ENCODE measurements at regions not wholly inside any gene's neighbourhood (a gene's known extent, or its start where the extent isn't known, plus 50 kb on each side); places are given as distances from the start of the nearest gene placed in this dataset.

DNA sequence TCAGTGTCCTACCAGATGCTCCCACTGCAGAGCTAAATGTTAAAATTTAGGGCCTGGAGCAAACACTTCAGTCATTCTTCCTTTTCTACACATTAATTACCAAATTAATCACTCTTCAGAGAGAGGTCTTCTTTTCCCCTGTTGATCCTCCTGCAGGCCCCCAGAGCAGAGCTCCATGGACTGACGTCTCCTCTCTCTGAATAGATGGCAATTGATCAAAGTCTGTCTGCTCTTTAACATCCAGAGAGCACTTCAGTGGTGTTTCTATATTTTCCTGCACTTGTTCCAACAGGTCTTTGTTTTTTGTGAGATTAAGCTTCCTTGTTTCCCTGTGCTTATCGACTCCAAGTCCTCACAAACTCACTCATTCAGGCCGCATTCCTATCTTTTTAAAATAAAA lies 239.3 kb downstream of the SIPA1L2 start:
- Histone ChIP-seq H3K4me1 (ENCODE audit: insufficient read depth, low read length, poor library complexity, severe bottlenecking) (no peaks in the 10 kb centered on the region), H3K36me3 (ENCODE audit: insufficient read depth, low read length, poor library complexity, severe bottlenecking) (no peaks in the 10 kb centered on the region), H3K27ac (ENCODE audit: low read depth, low read length, poor library complexity, severe bottlenecking) (no peak overlapping the region), H3K9me3 (ENCODE audit: low read depth, low read length, poor library complexity, severe bottlenecking) (no peaks in the 10 kb centered on the region), H3K4me3 (ENCODE audit: low read depth, low read length, poor library complexity, severe bottlenecking) (no peak overlapping the region), H3K27me3 (replicated peaks; ENCODE audit: insufficient read depth, low read depth, low read length, poor library complexity) (no peaks in the 10 kb centered on the region)
- no peak for TF ChIP-seq EZH2 (IDR thresholded peaks at IDR 0.05; ENCODE audit: borderline replicate concordance, low read depth, low read length, poor library complexity, severe bottlenecking)
- TF ChIP-seq, protein P1, sequence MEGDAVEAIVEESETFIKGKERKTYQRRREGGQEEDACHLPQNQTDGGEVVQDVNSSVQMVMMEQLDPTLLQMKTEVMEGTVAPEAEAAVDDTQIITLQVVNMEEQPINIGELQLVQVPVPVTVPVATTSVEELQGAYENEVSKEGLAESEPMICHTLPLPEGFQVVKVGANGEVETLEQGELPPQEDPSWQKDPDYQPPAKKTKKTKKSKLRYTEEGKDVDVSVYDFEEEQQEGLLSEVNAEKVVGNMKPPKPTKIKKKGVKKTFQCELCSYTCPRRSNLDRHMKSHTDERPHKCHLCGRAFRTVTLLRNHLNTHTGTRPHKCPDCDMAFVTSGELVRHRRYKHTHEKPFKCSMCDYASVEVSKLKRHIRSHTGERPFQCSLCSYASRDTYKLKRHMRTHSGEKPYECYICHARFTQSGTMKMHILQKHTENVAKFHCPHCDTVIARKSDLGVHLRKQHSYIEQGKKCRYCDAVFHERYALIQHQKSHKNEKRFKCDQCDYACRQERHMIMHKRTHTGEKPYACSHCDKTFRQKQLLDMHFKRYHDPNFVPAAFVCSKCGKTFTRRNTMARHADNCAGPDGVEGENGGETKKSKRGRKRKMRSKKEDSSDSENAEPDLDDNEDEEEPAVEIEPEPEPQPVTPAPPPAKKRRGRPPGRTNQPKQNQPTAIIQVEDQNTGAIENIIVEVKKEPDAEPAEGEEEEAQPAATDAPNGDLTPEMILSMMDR (conservative IDR thresholded peaks at IDR 0.05; ENCODE audit: low read depth, low read length), result no peak
- ChIA-PET CTCF (no interaction called here), POLR2A (ENCODE audit: low non-redundant PET) (interaction anchor here (0.5 kb wide), 1 partner anchor 1741 kb away, joined by 3 read pairs; no protein-coding TSS in a partner anchor)
- BruUV-seq (replicated peaks), result no TSS peak
- no peak for DNase-seq (ENCODE audit: low spot score)
- intact Hi-C loops (cut with micrococcal nuclease; ENCODE audit: unreplicated experiment), result no loop called here

DNA sequence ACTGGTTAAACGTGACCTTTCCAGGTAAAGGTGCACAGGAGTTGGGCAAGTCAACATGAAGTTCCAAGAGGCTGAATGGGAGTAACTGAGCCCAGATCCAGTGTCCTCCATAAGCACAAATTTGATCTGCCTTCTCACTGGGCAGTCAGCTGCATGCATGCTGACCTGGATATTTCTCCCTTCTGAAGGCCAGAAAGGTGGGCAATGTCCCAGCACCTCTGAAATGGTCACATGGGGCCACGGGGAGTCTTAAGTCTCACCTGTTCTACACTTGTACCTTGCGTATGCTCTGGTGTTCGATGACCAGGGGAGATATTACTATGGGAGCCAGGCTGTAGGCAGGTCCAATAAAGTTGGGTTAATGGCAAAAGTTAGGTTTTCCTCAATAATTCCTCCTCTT lies 240.2 kb downstream of the SIPA1L2 start:
- TF ChIP-seq EZH2 (IDR thresholded peaks at IDR 0.05; ENCODE audit: borderline replicate concordance, low read depth, low read length, poor library complexity, severe bottlenecking), result no peak
- TF ChIP-seq, protein P1 (conservative IDR thresholded peaks at IDR 0.05; ENCODE audit: low read depth, low read length), result no peak
- no peaks in the 10 kb centered on the region for H3K27me3 ChIP-seq (replicated peaks; ENCODE audit: insufficient read depth, low read depth, low read length, poor library complexity)
- no peaks in the 10 kb centered on the region for H3K4me1 ChIP-seq (ENCODE audit: insufficient read depth, low read length, poor library complexity, severe bottlenecking)
- no peak overlapping the region for H3K4me3 ChIP-seq (ENCODE audit: low read depth, low read length, poor library complexity, severe bottlenecking)
- H3K36me3 ChIP-seq (ENCODE audit: insufficient read depth, low read length, poor library complexity, severe bottlenecking), result no peaks in the 10 kb centered on the region
- no peak overlapping the region for H3K27ac ChIP-seq (ENCODE audit: low read depth, low read length, poor library complexity, severe bottlenecking)
- intact Hi-C loops (cut with micrococcal nuclease; ENCODE audit: unreplicated experiment), result no loop called here
- ChIA-PET CTCF (no interaction called here), POLR2A (ENCODE audit: low non-redundant PET) (no interaction called here)
- no TSS peak for BruUV-seq (replicated peaks)
- no peaks in the 10 kb centered on the region for H3K9me3 ChIP-seq (ENCODE audit: low read depth, low read length, poor library complexity, severe bottlenecking)
- no peak for DNase-seq (ENCODE audit: low spot score)

DNA sequence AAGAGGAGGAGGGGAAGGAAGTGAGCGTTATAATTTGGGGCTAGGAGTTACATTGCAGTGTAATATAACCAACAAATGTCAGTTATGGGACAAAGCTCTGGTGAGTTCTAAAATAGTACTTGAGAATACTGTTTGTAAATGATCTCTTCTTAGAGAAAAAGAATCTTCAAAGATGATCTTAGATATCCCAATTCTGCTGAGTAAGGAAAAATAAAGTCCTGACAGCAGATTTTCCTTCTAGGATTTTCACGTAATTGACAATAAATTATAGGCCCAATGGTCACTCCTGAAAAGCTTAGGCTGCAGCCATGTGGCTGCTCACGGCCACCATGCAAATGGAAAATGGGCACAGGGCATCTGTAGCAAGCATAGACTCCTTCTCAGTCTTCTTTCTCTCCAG lies 241.6 kb downstream of the SIPA1L2 start:
- BruUV-seq (replicated peaks), result no TSS peak
- Histone ChIP-seq H3K4me1 (ENCODE audit: insufficient read depth, low read length, poor library complexity, severe bottlenecking) (no peaks in the 10 kb centered on the region), H3K4me3 (ENCODE audit: low read depth, low read length, poor library complexity, severe bottlenecking) (no peak overlapping the region), H3K27ac (ENCODE audit: low read depth, low read length, poor library complexity, severe bottlenecking) (no peak overlapping the region), H3K27me3 (replicated peaks; ENCODE audit: insufficient read depth, low read depth, low read length, poor library complexity) (no peaks in the 10 kb centered on the region), H3K9me3 (ENCODE audit: low read depth, low read length, poor library complexity, severe bottlenecking) (no peaks in the 10 kb centered on the region), H3K36me3 (ENCODE audit: insufficient read depth, low read length, poor library complexity, severe bottlenecking) (no peaks in the 10 kb centered on the region)
- DNase-seq (ENCODE audit: low spot score), result no peak
- CTCF ChIA-PET, result no interaction called here
- POLR2A ChIA-PET (ENCODE audit: low non-redundant PET), result no interaction called here
- TF ChIP-seq, protein P1 (conservative IDR thresholded peaks at IDR 0.05; ENCODE audit: low read depth, low read length), result no peak
- no peak for TF ChIP-seq EZH2 (IDR thresholded peaks at IDR 0.05; ENCODE audit: borderline replicate concordance, low read depth, low read length, poor library complexity, severe bottlenecking)
- intact Hi-C loops (cut with micrococcal nuclease; ENCODE audit: unreplicated experiment), result no loop called here
